Heart left ventricle (tissue), 13 donors: ENCODE measurements at regions not wholly inside any gene's neighbourhood (a gene's known extent, or its start where the extent isn't known, plus 50 kb on each side); places are given as distances from the start of the nearest gene placed in this dataset.

ENCODE experiments used
- POLR2A ChIP-seq, 2 donors: fragments of 450-650 bp; IDR thresholded peaks; one replicate each; pipeline ENCODE4 v1.6.1; 2017; ENCODE audit warnings: antibody characterized with exemption in 2 of 2, mild to moderate bottlenecking in 2 of 2, moderate library complexity in 2 of 2
- TF ChIP-seq, protein P1 (sequence below), 12 donors: fragments of 200-600 bp; sonication (generic) in 4 of 12; IDR thresholded peaks; one replicate each; pipeline versions ENCODE4 v1.5.0 to v1.8.0; 2018 to 2022; ENCODE audit warnings: antibody characterized with exemption in 12 of 12, mild to moderate bottlenecking in 5 of 12
- donor health status: ischemic (EF 13 %, LVEDD 7.1; RV severe dilation, severe dysfunction).
- donor health status: DM: no; HTN: yes; CAD: no.
- donor health status: DM: no; HTN: no; CAD: no.
- donor health status: ischemic (EF 25% LVEDD 6.9; RV normal size, moderate dysfunction).
- donor health status: ischemic (EF 25% LVEDD 5.7; RV mildly dilated, moderate dysfunction).
- donor health status: ischemic (EF 35%, LVEDD 5.7; RV mildly dilated, moderate dysfunction).
- donor health status: nonischemic (EF 11% LVEDD 7.7; RV severe dilation, severe dysfunction).
- donor health status: DM: yes; HTN: yes; CAD: no.
- donor health status: PGD.
- donor health status: ischemic (EF 29% LVEDD 5.4; RV normal size, mild dysfunction).
- donor health status: nonischemic (EF 23%, LVEDD 6.1; RV moderate dilation, normal function).

DNA sequence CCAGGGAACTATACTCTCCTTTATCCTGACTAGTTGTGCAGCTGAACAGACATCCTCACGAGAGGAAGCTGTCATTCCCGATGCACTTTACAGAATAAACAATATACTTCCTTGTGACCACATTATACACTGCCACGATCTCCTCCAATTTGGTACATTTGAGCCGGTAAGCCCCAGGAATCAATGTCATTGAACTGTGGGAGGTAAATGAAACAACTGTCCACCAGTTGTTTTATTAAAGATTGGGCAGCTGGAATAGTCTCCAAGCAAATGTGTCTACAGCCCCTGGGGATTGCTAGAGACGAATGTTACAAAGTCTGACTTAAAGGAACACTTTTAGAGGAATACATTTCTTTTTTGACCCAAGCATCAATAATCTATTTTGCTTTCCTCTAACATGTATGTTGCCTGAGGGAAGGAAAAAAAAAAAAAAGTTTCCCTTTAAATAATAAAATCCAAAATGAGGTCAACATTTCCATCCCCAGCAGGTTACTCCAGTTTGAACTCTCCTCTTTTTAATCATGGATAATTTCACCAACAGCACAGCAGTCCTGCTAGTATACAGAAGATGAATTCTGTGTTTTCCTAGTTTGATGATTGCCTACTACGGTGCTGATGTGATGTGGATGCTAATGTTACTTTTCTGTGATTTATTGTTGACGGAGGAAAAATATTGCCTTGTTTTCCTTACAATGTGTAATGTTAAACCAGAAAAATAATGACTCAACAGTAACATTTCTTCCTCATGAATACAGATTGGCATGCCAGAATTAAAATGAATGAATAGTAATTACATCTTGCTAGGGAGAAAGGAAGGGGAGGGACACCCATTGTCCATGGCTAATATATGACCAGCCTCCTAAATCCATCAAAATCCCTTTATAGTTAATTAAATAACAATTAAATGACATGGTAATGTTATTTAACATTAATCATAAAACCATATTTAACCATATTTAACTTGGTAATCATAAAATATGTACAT is 360.9 kb downstream of the NEBL start:
- TF ChIP-seq, protein P1, sequence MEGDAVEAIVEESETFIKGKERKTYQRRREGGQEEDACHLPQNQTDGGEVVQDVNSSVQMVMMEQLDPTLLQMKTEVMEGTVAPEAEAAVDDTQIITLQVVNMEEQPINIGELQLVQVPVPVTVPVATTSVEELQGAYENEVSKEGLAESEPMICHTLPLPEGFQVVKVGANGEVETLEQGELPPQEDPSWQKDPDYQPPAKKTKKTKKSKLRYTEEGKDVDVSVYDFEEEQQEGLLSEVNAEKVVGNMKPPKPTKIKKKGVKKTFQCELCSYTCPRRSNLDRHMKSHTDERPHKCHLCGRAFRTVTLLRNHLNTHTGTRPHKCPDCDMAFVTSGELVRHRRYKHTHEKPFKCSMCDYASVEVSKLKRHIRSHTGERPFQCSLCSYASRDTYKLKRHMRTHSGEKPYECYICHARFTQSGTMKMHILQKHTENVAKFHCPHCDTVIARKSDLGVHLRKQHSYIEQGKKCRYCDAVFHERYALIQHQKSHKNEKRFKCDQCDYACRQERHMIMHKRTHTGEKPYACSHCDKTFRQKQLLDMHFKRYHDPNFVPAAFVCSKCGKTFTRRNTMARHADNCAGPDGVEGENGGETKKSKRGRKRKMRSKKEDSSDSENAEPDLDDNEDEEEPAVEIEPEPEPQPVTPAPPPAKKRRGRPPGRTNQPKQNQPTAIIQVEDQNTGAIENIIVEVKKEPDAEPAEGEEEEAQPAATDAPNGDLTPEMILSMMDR (IDR thresholded peaks at IDR 0.05) = no peak
- TF ChIP-seq POLR2A (IDR thresholded peaks at IDR 0.05) = no peak
